Suprapubic skin (tissue), 3 donors: ENCODE measurements at regions not wholly inside any gene's neighbourhood (a gene's known extent, or its start where the extent isn't known, plus 50 kb on each side); places are given as distances from the start of the nearest gene placed in this dataset.

Source experiments
- EP300 ChIP-seq: sonication (generic); formaldehyde crosslinking; IDR thresholded peaks from one replicate; pipeline ENCODE4 v1.6.1; 2017; ENCODE audit warnings: antibody characterized with exemption
- TF ChIP-seq, protein P1 (sequence below), 2 donors: fragments of 200-600 bp in 1 of 2; fragments of 450-650 bp in 1 of 2; sonication (generic) in 1 of 2; IDR thresholded peaks; one replicate each; pipeline ENCODE4 v1.5.1; 2016 to 2019; ENCODE audit warnings: antibody characterized with exemption in 2 of 2, mild to moderate bottlenecking in 1 of 2, moderate library complexity in 1 of 2

DNA sequence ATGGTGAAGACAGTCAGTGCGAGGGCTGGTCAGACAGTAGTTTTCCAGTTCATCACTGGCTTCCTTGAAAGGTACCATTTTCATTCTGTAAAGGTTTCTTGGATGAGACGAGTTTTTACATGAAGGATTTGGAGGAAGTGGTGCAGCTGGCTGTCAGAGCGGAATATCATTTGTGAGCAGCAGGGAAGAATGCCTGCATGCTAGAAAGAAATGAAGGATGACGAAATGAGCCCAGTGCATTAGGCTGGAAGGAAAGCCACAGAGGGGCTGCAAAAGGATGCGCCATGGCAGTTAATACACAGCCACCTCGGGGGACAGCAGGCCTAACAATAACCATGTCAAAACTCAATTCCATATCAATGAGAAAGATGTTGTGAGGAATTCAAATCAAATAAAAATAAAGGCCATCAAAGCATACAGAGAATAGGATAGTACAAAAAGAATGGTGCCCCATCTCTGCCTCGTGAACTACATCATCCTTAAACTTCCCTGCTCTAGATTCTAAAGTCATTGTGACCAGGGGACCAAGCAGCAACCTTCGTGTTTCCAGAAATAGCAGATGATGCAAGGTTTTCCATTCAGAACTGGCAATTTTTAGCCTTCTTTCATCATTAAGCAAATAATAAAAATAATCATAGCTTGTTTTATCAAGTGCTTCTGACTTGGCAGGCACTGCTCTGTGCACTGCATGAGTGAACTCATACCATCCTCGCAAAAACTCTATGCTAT, 504.2 kb downstream of the RFC3 start:
- no peak for TF ChIP-seq EP300
- TF ChIP-seq, protein P1, sequence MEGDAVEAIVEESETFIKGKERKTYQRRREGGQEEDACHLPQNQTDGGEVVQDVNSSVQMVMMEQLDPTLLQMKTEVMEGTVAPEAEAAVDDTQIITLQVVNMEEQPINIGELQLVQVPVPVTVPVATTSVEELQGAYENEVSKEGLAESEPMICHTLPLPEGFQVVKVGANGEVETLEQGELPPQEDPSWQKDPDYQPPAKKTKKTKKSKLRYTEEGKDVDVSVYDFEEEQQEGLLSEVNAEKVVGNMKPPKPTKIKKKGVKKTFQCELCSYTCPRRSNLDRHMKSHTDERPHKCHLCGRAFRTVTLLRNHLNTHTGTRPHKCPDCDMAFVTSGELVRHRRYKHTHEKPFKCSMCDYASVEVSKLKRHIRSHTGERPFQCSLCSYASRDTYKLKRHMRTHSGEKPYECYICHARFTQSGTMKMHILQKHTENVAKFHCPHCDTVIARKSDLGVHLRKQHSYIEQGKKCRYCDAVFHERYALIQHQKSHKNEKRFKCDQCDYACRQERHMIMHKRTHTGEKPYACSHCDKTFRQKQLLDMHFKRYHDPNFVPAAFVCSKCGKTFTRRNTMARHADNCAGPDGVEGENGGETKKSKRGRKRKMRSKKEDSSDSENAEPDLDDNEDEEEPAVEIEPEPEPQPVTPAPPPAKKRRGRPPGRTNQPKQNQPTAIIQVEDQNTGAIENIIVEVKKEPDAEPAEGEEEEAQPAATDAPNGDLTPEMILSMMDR (IDR thresholded peaks at IDR 0.05), result no peak
